Left renal cortex interstitium (tissue), 4 donors: ENCODE measurements at regions not wholly inside any gene's neighbourhood (a gene's known extent, or its start where the extent isn't known, plus 50 kb on each side); places are given as distances from the start of the nearest gene placed in this dataset.

Source experiments
- DNase-seq, 4 donors: peaks; one replicate each; pipeline ENCODE4 v3.0.0-alpha.2; 2013; ENCODE audit warnings: low read depth in 4 of 4, low spot score in 2 of 4, missing footprints in 1 of 4

- DNase-seq = no peak
These were observed 75.6 kb upstream of the BCL11B start for GRCh38 chr14:99347561-99347960.

- no peak for DNase-seq
These were observed 74.6 kb upstream of the BCL11B start for GRCh38 chr14:99346470-99347080.

- DNase-seq = no peak
These were observed 73.5 kb upstream of the BCL11B start for GRCh38 chr14:99345472-99345871.

GRCh38 chr14:99344051-99344758 lies 72.2 kb upstream of the BCL11B start:
- DNase-seq = no peak

GRCh38 chr14:99342906-99343305 lies 70.9 kb upstream of the BCL11B start:
- DNase-seq = no peak

- no peak for DNase-seq
These were observed 70.2 kb upstream of the BCL11B start for GRCh38 chr14:99342204-99342603.

- DNase-seq = no peak
These were observed 67.6 kb upstream of the BCL11B start for GRCh38 chr14:99339551-99339950.

GRCh38 chr14:99338313-99338712 lies 66.3 kb upstream of the BCL11B start:
- no peak for DNase-seq

- no peak for DNase-seq
These were observed 62.0 kb upstream of the BCL11B start for GRCh38 chr14:99333841-99334635.

- DNase-seq = no peak
These were observed 61.2 kb upstream of the BCL11B start for GRCh38 chr14:99333214-99333613.

GRCh38 chr14:99331811-99332210 lies 59.8 kb upstream of the BCL11B start:
- DNase-seq = no peak

- DNase-seq = no peak
These were observed 58.6 kb upstream of the BCL11B start for GRCh38 chr14:99330316-99331240.

- no peak for DNase-seq
These were observed 57.8 kb upstream of the BCL11B start for GRCh38 chr14:99329711-99330315.

GRCh38 chr14:99327458-99328250 lies 55.7 kb upstream of the BCL11B start:
- DNase-seq = peak in 1 of 4 donors; percentile 8

- no peak for DNase-seq
These were observed 55.1 kb upstream of the BCL11B start for GRCh38 chr14:99327050-99327449.

- DNase-seq = no peak
These were observed 54.2 kb upstream of the BCL11B start for GRCh38 chr14:99326041-99326710.

GRCh38 chr14:99325591-99325990 lies 53.6 kb upstream of the BCL11B start:
- no peak for DNase-seq

GRCh38 chr14:99325016-99325415 lies 53.0 kb upstream of the BCL11B start:
- DNase-seq = no peak

GRCh38 chr14:99324291-99324690 lies 52.3 kb upstream of the BCL11B start:
- no peak for DNase-seq
